SK-N-SH (cell line): ENCODE measurements at regions not wholly inside any gene's neighbourhood (a gene's known extent, or its start where the extent isn't known, plus 50 kb on each side); places are given as distances from the start of the nearest gene placed in this dataset.

Experiments
- CTCF ChIP-seq: fragments of 200-600 bp; sonication (generic); IDR thresholded peaks from 2 replicates; pipeline ENCODE4 v1.6.1; 2017; ENCODE audit warnings: antibody characterized with exemption, mild to moderate bottlenecking, moderate library complexity
- EZH2phosphoT487 ChIP-seq: fragments of 200-600 bp; sonication (generic); IDR thresholded peaks from 2 replicates; pipeline ENCODE4 v1.6.1; 2017; ENCODE audit warnings: low read depth, mixed run types, mild to moderate bottlenecking, antibody characterized with exemption, moderate library complexity, borderline replicate concordance
- FOXJ3 ChIP-seq: sonication (generic); formaldehyde crosslinking; IDR thresholded peaks from 2 replicates; pipeline ENCODE4 v1.5.1; 2020; ENCODE audit warnings: mild to moderate bottlenecking, missing genetic modification reagents
- GABPA ChIP-seq: IDR thresholded peaks from 2 replicates; pipeline ENCODE4 v1.4.0; 2012; ENCODE audit warnings: low read depth, mild to moderate bottlenecking
- MEF2A ChIP-seq: IDR thresholded peaks from 2 replicates; pipeline ENCODE4 v1.4.0; 2012; ENCODE audit warnings: low read depth, borderline replicate concordance
- REST ChIP-seq: IDR thresholded peaks from 2 replicates; pipeline ENCODE4 v1.6.1; 2012; ENCODE audit warnings: mild to moderate bottlenecking, low read depth, low read length, moderate library complexity
- RFX5 ChIP-seq: IDR thresholded peaks from 2 replicates; pipeline ENCODE4 v1.6.1; 2012; ENCODE audit warnings: mild to moderate bottlenecking, improper control_type of control experiment, low read length
- SMC3 ChIP-seq: IDR thresholded peaks from 2 replicates; pipeline ENCODE4 v1.6.1; 2012; ENCODE audit warnings: low read depth, low read length, improper control_type of control experiment
- TAF1 ChIP-seq: IDR thresholded peaks from 2 replicates; pipeline ENCODE4 v1.6.1; 2012; ENCODE audit warnings: low read depth, mild to moderate bottlenecking, low read length, moderate library complexity, borderline replicate concordance
- USF2 ChIP-seq: fragments of 150-350 bp; IDR thresholded peaks from 2 replicates; pipeline ENCODE4 v1.6.1; 2017; ENCODE audit warnings: antibody characterized with exemption, low read length, low read depth, borderline replicate concordance
- YY1 ChIP-seq: IDR thresholded peaks from 2 replicates; pipeline ENCODE4 v1.4.0; 2012; ENCODE audit warnings: low read depth, mild to moderate bottlenecking

DNA sequence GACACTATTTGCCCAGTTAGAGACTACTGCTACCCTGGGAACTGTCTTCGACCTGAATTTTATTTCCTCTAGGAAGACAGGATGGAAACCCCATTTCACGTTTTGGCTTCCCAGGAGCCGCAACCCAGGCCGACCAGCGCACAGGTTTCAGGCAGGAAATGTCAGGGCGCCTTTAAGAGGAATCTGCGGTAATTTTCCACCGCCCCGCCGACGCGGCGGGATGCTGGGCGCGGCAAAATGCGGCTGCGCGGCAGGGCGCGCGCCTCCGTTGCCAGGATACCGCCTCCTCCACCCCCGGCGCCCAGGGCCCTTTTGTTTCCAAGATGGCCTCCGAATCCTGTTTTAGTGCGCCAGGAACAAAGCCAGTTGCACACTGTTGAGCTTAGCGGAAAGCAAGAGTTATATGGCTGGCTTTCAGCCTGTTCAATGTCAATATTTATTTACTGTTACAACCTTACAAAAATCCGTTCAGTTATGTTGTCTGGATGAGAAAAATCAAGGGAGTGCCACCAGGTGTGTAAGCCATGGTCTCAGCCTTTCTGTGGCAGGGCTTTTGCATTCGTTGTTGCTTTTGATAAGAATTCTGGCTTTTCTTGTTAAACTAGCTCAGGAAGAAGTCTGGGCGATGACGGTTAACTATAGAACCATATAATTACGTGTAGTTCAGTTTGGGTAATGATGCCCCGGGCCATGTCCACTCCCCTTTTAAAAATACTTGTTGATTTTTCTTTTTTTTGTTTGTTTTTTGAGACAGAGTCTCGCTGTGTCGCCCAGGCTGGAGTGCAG, 79.7 kb upstream of the CHD2 start:
- TF ChIP-seq YY1 (peak; percentile 94), USF2 (no peak), RFX5 (peak; percentile 48; the same call in 1 of the 2 replicates), CTCF (no peak), EZH2phosphoT487 (no peak), SMC3 (no peak), GABPA (no peak; the same call in 1 of the 2 replicates), REST (0 out of 2 replicates have a peak, but pooled peaks have one; percentile 2), TAF1 (peak; percentile 96), MEF2A (peak; percentile 16; the same call in 1 of the 2 replicates), FOXJ3 (no peak)
